HCT116 (cell line): ENCODE measurements at regions not wholly inside any gene's neighbourhood (a gene's known extent, or its start where the extent isn't known, plus 50 kb on each side); places are given as distances from the start of the nearest gene placed in this dataset.

ENCODE experiments used
- ATAC-seq: fragments of 200-7000 bp; cut with Tn5 transposase; 2 replicates; pipeline ENCODE4 v1.9.1; 2020; ENCODE audit warnings: mild to moderate bottlenecking, moderate library complexity
- BruUV-seq: library from RNA; stranded (reverse); fragments of 400-500 nt; replicated peaks from 2 replicates; lab custom pipeline; 2021; lab: Mats Ljungman, UMichigan
- CTCF ChIA-PET: fragments of 300-600 bp; sonication (Branson Sonifier 250); formaldehyde crosslinking; loops from one replicate; lab custom pipeline; 2021; ENCODE audit warnings: antibody characterized with exemption; lab: Charles Lee
- POLR2A ChIA-PET: fragments of 300-600, 350-600 bp; sonication (Branson Sonifier 250); formaldehyde crosslinking; loops from one replicate; lab custom pipeline; 2021; ENCODE audit warnings: antibody characterized with exemption; lab: Charles Lee
- RAD21 ChIA-PET, 2 experiments: fragments of 300-600 bp; sonication (Branson Sonifier 250); formaldehyde crosslinking; loops; one replicate each; lab custom pipeline; 2023; ENCODE audit warnings: low total read pairs in 2 of 2; ENCODE audit not compliant: uncharacterized antibody in 2 of 2, unreplicated experiment in 2 of 2, low non-redundant PET in 1 of 2; lab: Charles Lee
- DNase-seq: peaks from one replicate; pipeline ENCODE4 v3.0.0-alpha.2; 2010; ENCODE audit warnings: low read depth, low spot score
- H2AFZ ChIP-seq: fragments of 200-600 bp; shearing (Covaris generic), sonication (generic); 2 replicates; pipeline ENCODE4 v1.6.1; 2017; ENCODE audit warnings: low read depth, mixed run types, mixed read lengths, antibody characterized with exemption, low read length; ENCODE audit not compliant: poor library complexity, severe bottlenecking
- H3K27ac ChIP-seq: 2 replicates; pipeline ENCODE4 v1.5.1; 2012; ENCODE audit warnings: low read depth, low read length
- H3K27me3 ChIP-seq: fragments of 200-600 bp; sonication (generic); 2 replicates; pipeline ENCODE4 v1.6.1; 2016; ENCODE audit warnings: mixed run types, low read length, mixed read lengths; ENCODE audit not compliant: insufficient read depth
- H3K36me3 ChIP-seq, 2 experiments: fragments of 200-500 bp in 1 of 2; fragments of 200-600 bp in 1 of 2; sonication (Bioruptor generic) in 1 of 2; sonication (generic) in 1 of 2; 2 replicates each; pipeline versions ENCODE4 v1.5.1 to v1.6.1; 2014 to 2016; ENCODE audit warnings: low read length in 2 of 2, inconsistent platforms in 1 of 2, mixed read lengths in 1 of 2, mixed run types in 1 of 2; ENCODE audit not compliant: insufficient read depth in 2 of 2, control insufficient read depth in 1 of 2
- H3K4me1 ChIP-seq, 2 experiments: fragments of 200-600 bp in 1 of 2; sonication (generic) in 1 of 2; 2 replicates each; pipeline versions ENCODE4 v1.5.1 to v1.6.1; 2012 to 2017; ENCODE audit warnings: low read length in 2 of 2, inconsistent platforms in 1 of 2, mild to moderate bottlenecking in 1 of 2, mixed read lengths in 1 of 2, mixed run types in 1 of 2, moderate library complexity in 1 of 2; ENCODE audit not compliant: insufficient read depth in 2 of 2, control insufficient read depth in 1 of 2
- H3K4me2 ChIP-seq: fragments of 200-600 bp; sonication (generic); 2 replicates; pipeline ENCODE4 v1.6.1; 2017; ENCODE audit warnings: mixed run types, low read length, mixed read lengths
- H3K4me3 ChIP-seq, 2 experiments: fragments of 200-600 bp in 1 of 2; sonication (generic) in 1 of 2; replicated peaks in 1 of 2; 2 replicates each; pipeline ENCODE4 v1.5.1; 2011 to 2016; ENCODE audit warnings: low read length in 2 of 2, control low read depth in 1 of 2, low read depth in 1 of 2, mild to moderate bottlenecking in 1 of 2, mixed read lengths in 1 of 2, mixed run types in 1 of 2
- H3K79me2 ChIP-seq: fragments of 200-600 bp; sonication (generic); 2 replicates; pipeline ENCODE4 v1.6.1; 2017; ENCODE audit warnings: mild to moderate bottlenecking, mixed run types, low read length, moderate library complexity, mixed read lengths; ENCODE audit not compliant: insufficient read depth
- H3K9ac ChIP-seq: fragments of 200-600 bp; sonication (generic); 2 replicates; pipeline ENCODE4 v1.6.1; 2016; ENCODE audit warnings: low read length, mixed read lengths
- H3K9me2 ChIP-seq: fragments of 200-600 bp; sonication (generic), shearing (Covaris generic); 2 replicates; pipeline ENCODE4 v1.6.1; 2017; ENCODE audit warnings: mixed run types, mild to moderate bottlenecking, moderate library complexity; ENCODE audit not compliant: insufficient read depth
- H3K9me3 ChIP-seq, 2 experiments: fragments of 200-500 bp in 1 of 2; fragments of 200-600 bp in 1 of 2; sonication (Bioruptor generic) in 1 of 2; sonication (generic) in 1 of 2; 2 replicates each; pipeline ENCODE4 v1.6.1; 2014 to 2017; ENCODE audit warnings: low read length in 2 of 2, mixed read lengths in 2 of 2, inconsistent platforms in 1 of 2, low read depth in 1 of 2, mild to moderate bottlenecking in 1 of 2, mixed run types in 1 of 2, moderate library complexity in 1 of 2; ENCODE audit not compliant: control insufficient read depth in 1 of 2, insufficient read depth in 1 of 2
- H4K20me1 ChIP-seq: fragments of 200-600 bp; sonication (generic), shearing (Covaris generic); 2 replicates; pipeline ENCODE4 v1.6.1; 2017; ENCODE audit warnings: mixed run types, mild to moderate bottlenecking, moderate library complexity; ENCODE audit not compliant: insufficient read depth
- CEBPB ChIP-seq: IDR thresholded peaks from 2 replicates; pipeline ENCODE4 v1.6.1; 2012; ENCODE audit warnings: low read depth
- EGR1 ChIP-seq: IDR thresholded peaks from 2 replicates; pipeline ENCODE4 v1.6.1; 2012; ENCODE audit warnings: low read depth
- ELF1 ChIP-seq: IDR thresholded peaks from 2 replicates; pipeline ENCODE4 v1.6.1; 2012; ENCODE audit warnings: low read depth, borderline replicate concordance
- EZH2 ChIP-seq: fragments of 200-600 bp; sonication (generic); IDR thresholded peaks from 2 replicates; pipeline ENCODE4 v1.6.1; 2017; ENCODE audit warnings: antibody characterized with exemption, mixed run types
- FOSL1 ChIP-seq: IDR thresholded peaks from 2 replicates; pipeline ENCODE4 v1.6.1; 2012; ENCODE audit warnings: low read depth
- JUND ChIP-seq: IDR thresholded peaks from 2 replicates; pipeline ENCODE4 v1.6.1; 2012
- POLR2AphosphoS5 ChIP-seq: IDR thresholded peaks from 2 replicates; pipeline ENCODE4 v1.6.1; 2011; ENCODE audit warnings: mild to moderate bottlenecking, low read depth, low read length, moderate library complexity
- RAD21 ChIP-seq: IDR thresholded peaks from 2 replicates; pipeline ENCODE4 v1.6.1; 2012; ENCODE audit warnings: low read depth, mild to moderate bottlenecking
- SIN3A ChIP-seq: IDR thresholded peaks from 2 replicates; pipeline ENCODE4 v1.6.1; 2012; ENCODE audit warnings: low read depth
- SP1 ChIP-seq: IDR thresholded peaks from 2 replicates; pipeline ENCODE4 v1.6.1; 2012; ENCODE audit warnings: low read depth
- SRF ChIP-seq: IDR thresholded peaks from 2 replicates; pipeline ENCODE4 v1.6.1; 2012; ENCODE audit warnings: low read depth
- intact Hi-C: fragments of 100-400 bp; cut with micrococcal nuclease; formaldehyde crosslinking; loops from 2 replicates; pipeline ENCODE4 v1.10.0; 2022
- TF ChIP-seq, protein P1 (sequence below), 3 experiments: fragments of 200-600 bp in 1 of 3; sonication (generic) in 1 of 3; IDR thresholded peaks in 2 of 3; conservative IDR thresholded peaks in 1 of 3; 2 replicates each; pipeline ENCODE4 v1.5.1; 2012 to 2017; ENCODE audit warnings: low read depth in 2 of 3, low read length in 2 of 3, antibody characterized with exemption in 1 of 3, borderline replicate concordance in 1 of 3, control low read depth in 1 of 3, mild to moderate bottlenecking in 1 of 3, mixed read lengths in 1 of 3, mixed run types in 1 of 3, moderate library complexity in 1 of 3; ENCODE audit not compliant: insufficient read depth in 1 of 3
- TF ChIP-seq, protein P2 (sequence below): IDR thresholded peaks from 2 replicates; pipeline ENCODE4 v1.6.1; 2012
- TF ChIP-seq, protein P3 (sequence below): IDR thresholded peaks from 2 replicates; pipeline ENCODE4 v1.6.1; 2011; ENCODE audit warnings: mild to moderate bottlenecking, low read length, moderate library complexity; ENCODE audit not compliant: insufficient replicate concordance; ENCODE audit errors: extremely low read depth

DNA sequence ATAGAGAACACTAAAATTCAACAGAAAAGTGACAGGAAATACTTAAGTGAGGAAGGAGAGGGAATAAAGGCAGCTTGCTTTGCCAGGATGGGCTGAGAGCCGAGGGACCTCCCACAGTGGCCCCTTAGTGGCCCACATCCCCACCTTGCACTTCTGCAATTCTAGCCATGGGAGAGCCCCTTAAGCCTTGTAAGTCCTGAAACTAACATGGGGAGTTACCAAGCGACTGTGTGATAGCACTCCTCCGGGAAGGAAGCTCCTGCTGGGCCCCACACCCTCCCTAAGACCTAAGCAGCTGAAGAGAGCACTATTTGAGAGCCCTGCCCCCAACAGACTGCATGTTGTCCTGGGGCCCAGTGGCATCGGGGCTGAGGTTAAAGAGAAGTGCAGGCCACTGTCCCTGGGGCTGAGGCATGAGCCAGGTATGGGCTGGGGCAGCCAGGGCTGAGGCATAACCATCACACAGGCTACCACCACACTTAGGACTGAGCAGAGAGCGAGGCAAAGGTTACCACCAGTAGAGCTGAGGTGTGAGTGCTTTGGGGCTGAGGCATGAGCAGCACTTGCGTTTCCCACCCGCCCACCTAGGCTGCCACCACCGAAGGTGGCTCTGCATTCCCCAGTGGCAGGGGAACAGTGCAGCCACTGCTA is 301.8 kb upstream of the TRPC7 start:
- TF ChIP-seq, protein P1, sequence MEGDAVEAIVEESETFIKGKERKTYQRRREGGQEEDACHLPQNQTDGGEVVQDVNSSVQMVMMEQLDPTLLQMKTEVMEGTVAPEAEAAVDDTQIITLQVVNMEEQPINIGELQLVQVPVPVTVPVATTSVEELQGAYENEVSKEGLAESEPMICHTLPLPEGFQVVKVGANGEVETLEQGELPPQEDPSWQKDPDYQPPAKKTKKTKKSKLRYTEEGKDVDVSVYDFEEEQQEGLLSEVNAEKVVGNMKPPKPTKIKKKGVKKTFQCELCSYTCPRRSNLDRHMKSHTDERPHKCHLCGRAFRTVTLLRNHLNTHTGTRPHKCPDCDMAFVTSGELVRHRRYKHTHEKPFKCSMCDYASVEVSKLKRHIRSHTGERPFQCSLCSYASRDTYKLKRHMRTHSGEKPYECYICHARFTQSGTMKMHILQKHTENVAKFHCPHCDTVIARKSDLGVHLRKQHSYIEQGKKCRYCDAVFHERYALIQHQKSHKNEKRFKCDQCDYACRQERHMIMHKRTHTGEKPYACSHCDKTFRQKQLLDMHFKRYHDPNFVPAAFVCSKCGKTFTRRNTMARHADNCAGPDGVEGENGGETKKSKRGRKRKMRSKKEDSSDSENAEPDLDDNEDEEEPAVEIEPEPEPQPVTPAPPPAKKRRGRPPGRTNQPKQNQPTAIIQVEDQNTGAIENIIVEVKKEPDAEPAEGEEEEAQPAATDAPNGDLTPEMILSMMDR (IDR thresholded peaks at IDR 0.05 in 2 of 3, conservative IDR thresholded peaks at IDR 0.05 in 1 of 3; ENCODE audit: borderline replicate concordance in 1 of 3, insufficient read depth in 1 of 3, low read depth in 2 of 3, low read length in 2 of 3), result no peak
- TF ChIP-seq POLR2AphosphoS5 (no peak), SP1 (no peak), SRF (no peak)
- Histone ChIP-seq H3K4me1 (no peaks in the 10 kb centered on the region), H3K4me3 (no peak overlapping the region), H4K20me1 (no peaks in the 10 kb centered on the region), H3K27me3 (0 out of 2 replicates have a peak, but pooled peaks cover 6% of the 10 kb centered on the region), H3K9me2 (no peaks in the 10 kb centered on the region), H3K79me2 (no peaks in the 10 kb centered on the region), H2AFZ (no peak overlapping the region), H3K36me3 (no peaks in the 10 kb centered on the region), H3K9ac (no peak overlapping the region), H3K9me3 (no peaks in the 10 kb centered on the region), H3K27ac (no peak overlapping the region), H3K4me2 (no peak overlapping the region)
- CTCF ChIA-PET, result no interaction called here
- DNase-seq, result no peak
- BruUV-seq, result no TSS peak
- POLR2A ChIA-PET, result no interaction called here
- intact Hi-C loops, result no loop called here
- RAD21 ChIA-PET, result no interaction called here
- no peak for ATAC-seq

DNA sequence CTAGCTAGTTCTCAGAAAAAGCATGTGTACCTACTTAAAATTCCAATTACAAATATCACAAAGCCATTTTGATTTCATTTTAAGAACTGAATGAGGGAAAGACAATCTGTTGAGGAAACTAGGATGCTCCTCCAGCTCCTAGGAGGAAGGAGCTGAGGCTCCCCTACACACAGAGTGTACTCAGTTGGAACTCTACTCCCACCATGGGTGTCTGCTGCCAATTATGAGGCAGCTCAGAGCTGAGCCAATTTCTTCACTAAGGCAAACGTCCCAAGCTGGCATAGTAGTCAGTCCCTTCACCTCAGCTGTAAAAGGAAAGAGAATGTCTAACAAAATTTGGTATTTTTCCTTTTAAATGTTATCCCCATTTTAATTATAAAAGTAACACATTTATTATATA is 300.0 kb upstream of the TRPC7 start:
- no peak overlapping the region for H3K9ac ChIP-seq
- H3K79me2 ChIP-seq, result no peaks in the 10 kb centered on the region
- no TSS peak for BruUV-seq
- peaks cover 6% of the 10 kb centered on the region; the same call in 1 of the 2 replicates for H3K27me3 ChIP-seq
- no peaks in the 10 kb centered on the region for H3K9me3 ChIP-seq
- RAD21 ChIA-PET, result no interaction called here
- no peaks in the 10 kb centered on the region for H4K20me1 ChIP-seq
- H3K4me1 ChIP-seq, result no peaks in the 10 kb centered on the region
- H3K9me2 ChIP-seq, result no peaks in the 10 kb centered on the region
- DNase-seq, result no peak
- POLR2A ChIA-PET, result no interaction called here
- H3K4me2 ChIP-seq, result no peak overlapping the region
- intact Hi-C loops, result no loop called here
- H3K27ac ChIP-seq, result no peak overlapping the region
- no peak overlapping the region for H2AFZ ChIP-seq
- no peaks in the 10 kb centered on the region for H3K36me3 ChIP-seq
- ATAC-seq, result no peak
- no peak overlapping the region for H3K4me3 ChIP-seq
- CTCF ChIA-PET, result no interaction called here
- TF ChIP-seq RAD21 (no peak), EGR1 (no peak), FOSL1 (no peak), POLR2AphosphoS5 (no peak), ELF1 (no peak), JUND (no peak), CEBPB (no peak), SP1 (no peak), SRF (no peak), EZH2 (no peak), SIN3A (no peak)
- TF ChIP-seq, protein P2, sequence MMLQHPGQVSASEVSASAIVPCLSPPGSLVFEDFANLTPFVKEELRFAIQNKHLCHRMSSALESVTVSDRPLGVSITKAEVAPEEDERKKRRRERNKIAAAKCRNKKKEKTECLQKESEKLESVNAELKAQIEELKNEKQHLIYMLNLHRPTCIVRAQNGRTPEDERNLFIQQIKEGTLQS, result no peak
- TF ChIP-seq, protein P1 (IDR thresholded peaks at IDR 0.05 in 2 of 3, conservative IDR thresholded peaks at IDR 0.05 in 1 of 3; ENCODE audit: borderline replicate concordance in 1 of 3, insufficient read depth in 1 of 3, low read depth in 2 of 3, low read length in 2 of 3), result no peak
- TF ChIP-seq, protein P3, sequence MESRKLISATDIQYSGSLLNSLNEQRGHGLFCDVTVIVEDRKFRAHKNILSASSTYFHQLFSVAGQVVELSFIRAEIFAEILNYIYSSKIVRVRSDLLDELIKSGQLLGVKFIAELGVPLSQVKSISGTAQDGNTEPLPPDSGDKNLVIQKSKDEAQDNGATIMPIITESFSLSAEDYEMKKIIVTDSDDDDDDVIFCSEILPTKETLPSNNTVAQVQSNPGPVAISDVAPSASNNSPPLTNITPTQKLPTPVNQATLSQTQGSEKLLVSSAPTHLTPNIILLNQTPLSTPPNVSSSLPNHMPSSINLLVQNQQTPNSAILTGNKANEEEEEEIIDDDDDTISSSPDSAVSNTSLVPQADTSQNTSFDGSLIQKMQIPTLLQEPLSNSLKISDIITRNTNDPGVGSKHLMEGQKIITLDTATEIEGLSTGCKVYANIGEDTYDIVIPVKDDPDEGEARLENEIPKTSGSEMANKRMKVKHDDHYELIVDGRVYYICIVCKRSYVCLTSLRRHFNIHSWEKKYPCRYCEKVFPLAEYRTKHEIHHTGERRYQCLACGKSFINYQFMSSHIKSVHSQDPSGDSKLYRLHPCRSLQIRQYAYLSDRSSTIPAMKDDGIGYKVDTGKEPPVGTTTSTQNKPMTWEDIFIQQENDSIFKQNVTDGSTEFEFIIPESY, result no peak
